MM.1S (cell line): ENCODE measurements at regions not wholly inside any gene's neighbourhood (a gene's known extent, or its start where the extent isn't known, plus 50 kb on each side); places are given as distances from the start of the nearest gene placed in this dataset.

Experiments
- DNase-seq: peaks from one replicate; pipeline ENCODE4 v3.0.0-alpha.2; 2015
- H2AFZ ChIP-seq: fragments of 300-600 bp; sonication (generic); 2 replicates; pipeline ENCODE4 v1.6.0; 2016; ENCODE audit warnings: antibody characterized with exemption, low read length
- H3F3A ChIP-seq: fragments of 300-600 bp; sonication (generic); 2 replicates; pipeline ENCODE4 v1.6.1; 2016; ENCODE audit warnings: mild to moderate bottlenecking, antibody characterized with exemption, low read length, moderate library complexity, mixed read lengths; ENCODE audit not compliant: insufficient read depth
- H3K27ac ChIP-seq: fragments of 300-600 bp; sonication (generic); 2 replicates; pipeline ENCODE4 v1.5.1; 2016; ENCODE audit warnings: mild to moderate bottlenecking, low read length
- H3K27me3 ChIP-seq: fragments of 300-600 bp; sonication (generic); replicated peaks from 2 replicates; pipeline ENCODE4 v1.6.0; 2016; ENCODE audit warnings: low read length; ENCODE audit not compliant: insufficient read depth
- H3K36me3 ChIP-seq: fragments of 300-600 bp; sonication (generic); replicated peaks from 2 replicates; pipeline ENCODE4 v1.6.1; 2016; ENCODE audit warnings: mild to moderate bottlenecking, low read length, mixed read lengths; ENCODE audit not compliant: insufficient read depth
- H3K4me1 ChIP-seq: fragments of 300-600 bp; sonication (generic); 2 replicates; pipeline ENCODE4 v1.6.1; 2016; ENCODE audit warnings: low read length, mixed read lengths
- H3K4me2 ChIP-seq: fragments of 300-600 bp; sonication (generic); 2 replicates; pipeline ENCODE4 v1.6.0; 2016; ENCODE audit warnings: low read depth, low read length
- H3K4me3 ChIP-seq: fragments of 300-600 bp; sonication (generic); 2 replicates; pipeline ENCODE4 v1.5.1; 2016; ENCODE audit warnings: low read length, mixed read lengths
- H3K79me2 ChIP-seq: fragments of 300-600 bp; sonication (generic); 2 replicates; pipeline ENCODE4 v1.6.1; 2016; ENCODE audit warnings: mixed run types, low read length, mixed read lengths
- H3K9ac ChIP-seq: fragments of 300-600 bp; sonication (generic); 2 replicates; pipeline ENCODE4 v1.6.1; 2016; ENCODE audit warnings: low read length, mixed read lengths
- H3K9me2 ChIP-seq: fragments of 300-600 bp; sonication (generic); replicated peaks from 2 replicates; pipeline ENCODE4 v1.6.1; 2016; ENCODE audit warnings: mild to moderate bottlenecking, low read length, mixed read lengths; ENCODE audit not compliant: insufficient read depth
- H3K9me3 ChIP-seq: fragments of 300-600 bp; sonication (generic); replicated peaks from 2 replicates; pipeline ENCODE4 v1.6.1; 2016; ENCODE audit warnings: mild to moderate bottlenecking, low read length, mixed read lengths; ENCODE audit not compliant: insufficient read depth
- H4K20me1 ChIP-seq: fragments of 300-600 bp; sonication (generic); 2 replicates; pipeline ENCODE4 v1.6.1; 2016; ENCODE audit warnings: mild to moderate bottlenecking, low read length, moderate library complexity, mixed read lengths; ENCODE audit not compliant: insufficient read depth
- EZH2 ChIP-seq: fragments of 300-600 bp; sonication (generic); optimal IDR thresholded peaks from 2 replicates; pipeline ENCODE3; 2017; ENCODE audit warnings: low read depth, mild to moderate bottlenecking, antibody characterized with exemption, low read length, mixed read lengths
- EZH2phosphoT487 ChIP-seq: fragments of 300-600 bp; sonication (generic); IDR thresholded peaks from 2 replicates; pipeline ENCODE4 v1.6.1; 2018; ENCODE audit warnings: antibody characterized with exemption, low read length
- TF ChIP-seq, protein P1 (sequence below): fragments of 300-600 bp; sonication (generic); IDR thresholded peaks from 2 replicates; pipeline ENCODE4 v1.5.1; 2016; ENCODE audit warnings: antibody characterized with exemption, low read length, mixed read lengths

- Histone ChIP-seq H2AFZ (no peak overlapping the region), H3K9ac (no peak overlapping the region), H3K4me3 (no peak overlapping the region), H3K4me1 (no peaks in the 10 kb centered on the region), H3K9me2 (no peaks in the 10 kb centered on the region), H3K9me3 (no peaks in the 10 kb centered on the region), H3K27ac (no peak overlapping the region), H3K27me3 (no peaks in the 10 kb centered on the region), H4K20me1 (no peaks in the 10 kb centered on the region), H3F3A (no peaks in the 10 kb centered on the region), H3K4me2 (no peak overlapping the region), H3K36me3 (no peaks in the 10 kb centered on the region), H3K79me2 (no peaks in the 10 kb centered on the region)
- no peak for DNase-seq
- TF ChIP-seq EZH2phosphoT487, result no peak
- no peak for TF ChIP-seq EZH2
- TF ChIP-seq, protein P1, sequence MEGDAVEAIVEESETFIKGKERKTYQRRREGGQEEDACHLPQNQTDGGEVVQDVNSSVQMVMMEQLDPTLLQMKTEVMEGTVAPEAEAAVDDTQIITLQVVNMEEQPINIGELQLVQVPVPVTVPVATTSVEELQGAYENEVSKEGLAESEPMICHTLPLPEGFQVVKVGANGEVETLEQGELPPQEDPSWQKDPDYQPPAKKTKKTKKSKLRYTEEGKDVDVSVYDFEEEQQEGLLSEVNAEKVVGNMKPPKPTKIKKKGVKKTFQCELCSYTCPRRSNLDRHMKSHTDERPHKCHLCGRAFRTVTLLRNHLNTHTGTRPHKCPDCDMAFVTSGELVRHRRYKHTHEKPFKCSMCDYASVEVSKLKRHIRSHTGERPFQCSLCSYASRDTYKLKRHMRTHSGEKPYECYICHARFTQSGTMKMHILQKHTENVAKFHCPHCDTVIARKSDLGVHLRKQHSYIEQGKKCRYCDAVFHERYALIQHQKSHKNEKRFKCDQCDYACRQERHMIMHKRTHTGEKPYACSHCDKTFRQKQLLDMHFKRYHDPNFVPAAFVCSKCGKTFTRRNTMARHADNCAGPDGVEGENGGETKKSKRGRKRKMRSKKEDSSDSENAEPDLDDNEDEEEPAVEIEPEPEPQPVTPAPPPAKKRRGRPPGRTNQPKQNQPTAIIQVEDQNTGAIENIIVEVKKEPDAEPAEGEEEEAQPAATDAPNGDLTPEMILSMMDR, result no peak
Observed at GRCh38 chr12:83322809-83323208, 636.1 kb downstream of the TMTC2 start.

DNA sequence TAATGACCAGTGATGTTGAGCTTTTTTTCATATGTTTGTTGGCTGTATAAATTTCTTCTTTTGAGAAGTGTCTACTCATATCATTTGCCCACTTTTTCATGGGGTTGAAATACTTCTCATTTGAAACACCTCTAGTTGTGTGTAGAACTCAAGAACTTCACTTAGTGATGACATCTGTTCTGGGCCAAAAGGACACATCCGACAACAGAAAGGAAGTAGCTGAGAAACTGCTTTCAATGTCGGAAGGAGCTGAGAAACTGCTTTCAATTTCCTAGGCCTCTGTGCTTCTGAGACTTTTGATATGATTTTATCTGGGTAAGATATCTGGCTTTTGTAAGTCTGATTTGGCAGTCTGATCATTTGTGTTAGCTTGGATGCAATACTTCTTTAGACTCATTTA lies 635.3 kb downstream of the TMTC2 start:
- Histone ChIP-seq H3K9me2 (no peaks in the 10 kb centered on the region), H3K4me2 (no peak overlapping the region), H4K20me1 (no peaks in the 10 kb centered on the region), H3K27ac (no peak overlapping the region), H3K9me3 (no peaks in the 10 kb centered on the region), H3K4me3 (no peak overlapping the region), H3K36me3 (no peaks in the 10 kb centered on the region), H3F3A (no peaks in the 10 kb centered on the region), H3K27me3 (no peaks in the 10 kb centered on the region), H3K4me1 (no peaks in the 10 kb centered on the region), H3K79me2 (no peaks in the 10 kb centered on the region), H2AFZ (no peak overlapping the region), H3K9ac (no peak overlapping the region)
- TF ChIP-seq, protein P1, result no peak
- TF ChIP-seq EZH2phosphoT487, result no peak
- DNase-seq, result no peak

- Histone ChIP-seq H3K36me3 (no peaks in the 10 kb centered on the region), H3K9me2 (no peaks in the 10 kb centered on the region), H4K20me1 (no peaks in the 10 kb centered on the region), H3K9ac (no peak overlapping the region), H3K9me3 (no peaks in the 10 kb centered on the region), H3F3A (no peaks in the 10 kb centered on the region), H3K4me3 (no peak overlapping the region), H3K79me2 (no peaks in the 10 kb centered on the region), H3K4me2 (no peak overlapping the region), H3K27me3 (no peaks in the 10 kb centered on the region), H3K4me1 (no peaks in the 10 kb centered on the region), H2AFZ (no peak overlapping the region), H3K27ac (no peak overlapping the region)
- TF ChIP-seq EZH2phosphoT487 (no peak), EZH2 (no peak)
- TF ChIP-seq, protein P1, result no peak
- DNase-seq, result no peak
Observed at GRCh38 chr12:83320350-83320749, 633.6 kb downstream of the TMTC2 start.
